ENCODE measurements at regions not wholly inside any gene's neighbourhood (a gene's known extent, or its start where the extent isn't known, plus 50 kb on each side); places are given as distances from the start of the nearest gene placed in this dataset.

- DNase-seq, result no peak
- ChIA-PET POLR2A (ENCODE audit: unreplicated experiment) (no interaction called here), CTCF (no interaction called here)
- no peaks in the 10 kb centered on the region for H3K4me1 ChIP-seq (ENCODE audit: control insufficient read depth, insufficient read depth, low read length)
- TF ChIP-seq NFE2L2 (IDR thresholded peaks at IDR 0.05; ENCODE audit: low read depth, low read length) (no peak), MAFK (IDR thresholded peaks at IDR 0.05; ENCODE audit: low read depth, low read length) (no peak), MAZ (IDR thresholded peaks at IDR 0.05; ENCODE audit: borderline replicate concordance, low read depth, low read length) (no peak), FOS (IDR thresholded peaks at IDR 0.05; ENCODE audit: low read depth, low read length) (no peak), RAD21 (IDR thresholded peaks at IDR 0.05; ENCODE audit: low read length) (no peak), MXI1 (IDR thresholded peaks at IDR 0.05; ENCODE audit: borderline replicate concordance, low read depth, low read length) (no peak), RCOR1 (IDR thresholded peaks at IDR 0.05; ENCODE audit: insufficient replicate concordance, low read length) (no peak), SMC3 (IDR thresholded peaks at IDR 0.05; ENCODE audit: low read depth, low read length) (no peak), CTCF (conservative IDR thresholded peaks at IDR 0.05; ENCODE audit: low read depth, low read length) (no peak), ELK1 (IDR thresholded peaks at IDR 0.05; ENCODE audit: borderline replicate concordance, low read depth, low read length) (no peak), POLR2A (IDR thresholded peaks at IDR 0.05; ENCODE audit: low read depth, low read length) (no peak), BHLHE40 (IDR thresholded peaks at IDR 0.05; ENCODE audit: low read depth, low read length) (no peak)
- no peak overlapping the region for H4K8ac ChIP-seq (ENCODE audit: low read depth in 2 of 2, low read length in 2 of 2)
- H2BK20ac ChIP-seq (ENCODE audit: low read depth, low read length), result no peak overlapping the region
- H3K27me3 ChIP-seq (ENCODE audit: control insufficient read depth, insufficient read depth, low read length), result no peaks in the 10 kb centered on the region
- H2BK5ac ChIP-seq (ENCODE audit: low read depth, low read length, poor library complexity, severe bottlenecking), result no peak overlapping the region
- no peaks in the 10 kb centered on the region for H4K20me1 ChIP-seq (ENCODE audit: insufficient read depth, low read length)
- H3K4me2 ChIP-seq (ENCODE audit: low read depth, low read length), result no peak overlapping the region
- BruUV-seq (replicated peaks), result no TSS peak
- H3K4ac ChIP-seq (ENCODE audit: low read depth, low read length), result no peak overlapping the region
- H3K27ac ChIP-seq (ENCODE audit: insufficient read depth, low read length), result no peak overlapping the region
- in situ Hi-C loops (cut with MboI; ENCODE audit: low sequenced_read_pairs) (no loop called here), dilution Hi-C loops (cut with HindIII; ENCODE audit: low sequenced_read_pairs, unreplicated experiment) (no loop called here), intact Hi-C loops (cut with micrococcal nuclease) (no loop called here)
- no peaks in the 10 kb centered on the region for H3K79me1 ChIP-seq (ENCODE audit: low read depth in 1 of 2, low read length in 2 of 2)
- no peak overlapping the region for H2BK15ac ChIP-seq (ENCODE audit: low read depth, low read length)
- no peak overlapping the region for H4K91ac ChIP-seq (ENCODE audit: insufficient read depth, low read depth, low read length)
- no peak overlapping the region for H2AK9ac ChIP-seq (replicated peaks; ENCODE audit: low read depth, low read length, poor library complexity)
- H3K4me3 ChIP-seq (ENCODE audit: insufficient read depth, low read depth, low read length), result no peak overlapping the region
- no peaks in the 10 kb centered on the region for H3K9me3 ChIP-seq (ENCODE audit: control insufficient read depth, insufficient read depth, low read length)
- H4K5ac ChIP-seq (ENCODE audit: low read depth, low read length), result no peak overlapping the region
- H3K9me1 ChIP-seq (ENCODE audit: insufficient read depth, low read length), result no peaks in the 10 kb centered on the region
- no peak for ATAC-seq (ENCODE audit: low read depth)
- H3K18ac ChIP-seq (ENCODE audit: low read depth, low read length), result no peak overlapping the region
- H3K36me3 ChIP-seq (ENCODE audit: control insufficient read depth, insufficient read depth, low read length), result no peaks in the 10 kb centered on the region
- H2AK5ac ChIP-seq (ENCODE audit: low read depth, low read length), result no peak overlapping the region
- H2AFZ ChIP-seq (replicated peaks; ENCODE audit: low read length, poor library complexity), result no peak overlapping the region
- no peak overlapping the region for H2BK120ac ChIP-seq (ENCODE audit: low read depth, low read length)
- no peak overlapping the region for H3K23ac ChIP-seq (ENCODE audit: low read depth, low read length)
- no peak overlapping the region for H3K56ac ChIP-seq (ENCODE audit: extremely low read depth, insufficient read depth, low read length)
- H3K14ac ChIP-seq (replicated peaks; ENCODE audit: low read depth, low read length), result no peak overlapping the region
- no peak overlapping the region for H3K9ac ChIP-seq (ENCODE audit: low read depth, low read length)
Measured at GRCh38 chr4:131119661-131120060, 2023.7 kb downstream of the C4orf33 start.

Measured in IMR-90 (cell line).